HG03354 (cell line): ENCODE measurements at regions not wholly inside any gene's neighbourhood (a gene's known extent, or its start where the extent isn't known, plus 50 kb on each side); places are given as distances from the start of the nearest gene placed in this dataset.
"Not testable (repeated sequence)": the region's sequence is repeated elsewhere in the genome, so short reads cannot be mapped to it uniquely, and the experiment has no call there.

Experiments
- ATAC-seq: cut with Tn5 transposase; IDR thresholded peaks from one replicate; pipeline ENCODE4 v1.9.1; 2021; ENCODE audit warnings: mild to moderate bottlenecking; ENCODE audit not compliant: unreplicated experiment, poor library complexity, severe bottlenecking

- no peak for ATAC-seq
Measured at GRCh38 chr13:50721672-50721992, 121.9 kb downstream of the DLEU7 start.

- no peak for ATAC-seq
Measured at GRCh38 chr13:50722440-50723125, 120.9 kb downstream of the DLEU7 start.

GRCh38 chr13:50724438-50724837 lies 119.1 kb downstream of the DLEU7 start:
- ATAC-seq, result no peak

GRCh38 chr13:50724913-50725312 lies 118.6 kb downstream of the DLEU7 start:
- no peak for ATAC-seq

GRCh38 chr13:50726164-50726563 lies 117.3 kb downstream of the DLEU7 start:
- no peak for ATAC-seq

GRCh38 chr13:50729177-50729576 lies 114.3 kb downstream of the DLEU7 start:
- ATAC-seq, result no peak

- ATAC-seq, result no peak
Measured at GRCh38 chr13:50730496-50731351, 112.8 kb downstream of the DLEU7 start.

- no peak for ATAC-seq
Measured at GRCh38 chr13:50731400-50731799, 112.1 kb downstream of the DLEU7 start.

- ATAC-seq, result no peak
Measured at GRCh38 chr13:50732712-50733111, 110.8 kb downstream of the DLEU7 start.

- no peak for ATAC-seq
Measured at GRCh38 chr13:50733392-50733791, 110.1 kb downstream of the DLEU7 start.

GRCh38 chr13:50735071-50735470 lies 108.4 kb downstream of the DLEU7 start:
- ATAC-seq, result no peak

- ATAC-seq, result no peak
Measured at GRCh38 chr13:50740052-50740741, 103.3 kb downstream of the DLEU7 start.

- no peak for ATAC-seq
Measured at GRCh38 chr13:50742353-50742752, 101.1 kb downstream of the DLEU7 start.

GRCh38 chr13:50742968-50743367 lies 100.5 kb downstream of the DLEU7 start:
- ATAC-seq, result no peak

- no peak for ATAC-seq
Measured at GRCh38 chr13:50744116-50744660, 99.3 kb downstream of the DLEU7 start.

GRCh38 chr13:50745542-50746115 lies 97.9 kb downstream of the DLEU7 start:
- no peak for ATAC-seq

GRCh38 chr13:50747737-50748350 lies 95.6 kb downstream of the DLEU7 start:
- no peak for ATAC-seq

- not testable (repeated sequence) for ATAC-seq
Measured at GRCh38 chr13:50753221-50753620, 90.3 kb downstream of the DLEU7 start.

- not testable (repeated sequence) for ATAC-seq
Measured at GRCh38 chr13:50755862-50756685, 87.4 kb downstream of the DLEU7 start.
